IMR-90 (cell line): ENCODE measurements at regions not wholly inside any gene's neighbourhood (a gene's known extent, or its start where the extent isn't known, plus 50 kb on each side); places are given as distances from the start of the nearest gene placed in this dataset.

Experiments used
- ATAC-seq: fragments of 200-7000 bp; cut with Tn5 transposase; 2 replicates; pipeline ENCODE4 v1.9.1; 2020; ENCODE audit warnings: low read depth, mild to moderate bottlenecking, moderate library complexity
- BruUV-seq: library from RNA; stranded (reverse); fragments of 400-500 nt; replicated peaks from 2 replicates; lab custom pipeline; 2021; lab: Mats Ljungman, UMichigan
- CTCF ChIA-PET: fragments of 300-600 bp; formaldehyde crosslinking; extraction: SDS; loops from one replicate; lab custom pipeline; 2021; ENCODE audit warnings: antibody characterized with exemption; lab: Yijun Ruan, JAX
- POLR2A ChIA-PET: fragments of 300-600 bp; sonication (Branson Sonifier 250); formaldehyde crosslinking; loops from one replicate; lab custom pipeline; 2022; ENCODE audit warnings: antibody characterized with exemption; ENCODE audit not compliant: unreplicated experiment; lab: Charles Lee
- DNase-seq: peaks from one replicate; pipeline ENCODE4 v3.0.0; 2013
- H2AFZ ChIP-seq: replicated peaks from 2 replicates; pipeline ENCODE3; 2013; ENCODE audit warnings: low read length, mild to moderate bottlenecking; ENCODE audit not compliant: poor library complexity
- H2AK5ac ChIP-seq: 2 replicates; pipeline ENCODE4 v1.6.1; 2013; ENCODE audit warnings: low read depth, low read length, inconsistent platforms
- H2AK9ac ChIP-seq: replicated peaks from 2 replicates; pipeline ENCODE3; 2013; ENCODE audit warnings: mild to moderate bottlenecking, low read depth, low read length, moderate library complexity; ENCODE audit not compliant: poor library complexity
- H2BK120ac ChIP-seq: 2 replicates; pipeline ENCODE4 v1.6.1; 2013; ENCODE audit warnings: low read depth, low read length, inconsistent platforms
- H2BK15ac ChIP-seq: 3 replicates; pipeline ENCODE4 v1.6.1; 2013; ENCODE audit warnings: low read depth, low read length, inconsistent platforms
- H2BK20ac ChIP-seq: 2 replicates; pipeline ENCODE4 v1.6.1; 2013; ENCODE audit warnings: low read depth, mild to moderate bottlenecking, inconsistent platforms, low read length, moderate library complexity
- H2BK5ac ChIP-seq: 2 replicates; pipeline ENCODE4 v1.6.1; 2013; ENCODE audit warnings: mild to moderate bottlenecking, low read depth, low read length, inconsistent platforms; ENCODE audit not compliant: poor library complexity, severe bottlenecking
- H3K14ac ChIP-seq: replicated peaks from 2 replicates; pipeline ENCODE4 v1.6.1; 2013; ENCODE audit warnings: low read depth, low read length, inconsistent platforms
- H3K18ac ChIP-seq: 2 replicates; pipeline ENCODE4 v1.6.1; 2013; ENCODE audit warnings: low read depth, low read length, control low read depth
- H3K23ac ChIP-seq: 2 replicates; pipeline ENCODE4 v1.6.1; 2013; ENCODE audit warnings: low read depth, low read length, inconsistent platforms
- H3K27ac ChIP-seq: 2 replicates; pipeline ENCODE4 v1.5.1; 2013; ENCODE audit warnings: mild to moderate bottlenecking, control low read depth, low read length; ENCODE audit not compliant: insufficient read depth
- H3K27me3 ChIP-seq: 2 replicates; pipeline ENCODE4 v1.6.1; 2013; ENCODE audit warnings: low read length; ENCODE audit not compliant: control insufficient read depth, insufficient read depth
- H3K36me3 ChIP-seq: 2 replicates; pipeline ENCODE4 v1.6.1; 2013; ENCODE audit warnings: low read length, mixed read lengths; ENCODE audit not compliant: control insufficient read depth, insufficient read depth
- H3K4ac ChIP-seq: 2 replicates; pipeline ENCODE4 v1.6.1; 2013; ENCODE audit warnings: low read depth, low read length, inconsistent platforms
- H3K4me1 ChIP-seq: 2 replicates; pipeline ENCODE4 v1.6.1; 2013; ENCODE audit warnings: low read length, mixed read lengths; ENCODE audit not compliant: control insufficient read depth, insufficient read depth
- H3K4me2 ChIP-seq: 2 replicates; pipeline ENCODE4 v1.6.1; 2013; ENCODE audit warnings: low read depth, mild to moderate bottlenecking, control low read depth, low read length, moderate library complexity
- H3K4me3 ChIP-seq: 2 replicates; pipeline ENCODE4 v1.5.1; 2013; ENCODE audit warnings: low read depth, mild to moderate bottlenecking, control low read depth, low read length, moderate library complexity; ENCODE audit not compliant: insufficient read depth
- H3K56ac ChIP-seq: 2 replicates; pipeline ENCODE4 v1.6.1; 2013; ENCODE audit warnings: low read length, inconsistent platforms; ENCODE audit not compliant: insufficient read depth; ENCODE audit errors: extremely low read depth
- H3K79me1 ChIP-seq, 2 experiments: 2 replicates each; pipeline ENCODE4 v1.6.1; 2013; ENCODE audit warnings: low read length in 2 of 2, inconsistent platforms in 1 of 2, low read depth in 1 of 2
- H3K9ac ChIP-seq: 2 replicates; pipeline ENCODE4 v1.6.1; 2013; ENCODE audit warnings: low read depth, low read length, control low read depth
- H3K9me1 ChIP-seq: 2 replicates; pipeline ENCODE4 v1.6.1; 2013; ENCODE audit warnings: low read length, inconsistent platforms; ENCODE audit not compliant: insufficient read depth
- H3K9me3 ChIP-seq: 2 replicates; pipeline ENCODE4 v1.6.1; 2013; ENCODE audit warnings: low read length; ENCODE audit not compliant: control insufficient read depth, insufficient read depth
- H4K20me1 ChIP-seq: 2 replicates; pipeline ENCODE4 v1.6.1; 2013; ENCODE audit warnings: low read length, inconsistent platforms; ENCODE audit not compliant: insufficient read depth
- H4K5ac ChIP-seq: 2 replicates; pipeline ENCODE4 v1.6.1; 2013; ENCODE audit warnings: mild to moderate bottlenecking, low read depth, low read length, control low read depth
- H4K8ac ChIP-seq, 2 experiments: 2 replicates each; pipeline ENCODE4 v1.6.1; 2013; ENCODE audit warnings: low read depth in 2 of 2, low read length in 2 of 2, control low read depth in 1 of 2, inconsistent platforms in 1 of 2
- H4K91ac ChIP-seq: 2 replicates; pipeline ENCODE4 v1.6.1; 2013; ENCODE audit warnings: low read depth, low read length, inconsistent platforms; ENCODE audit not compliant: insufficient read depth
- BHLHE40 ChIP-seq: fragments of 150-350 bp; IDR thresholded peaks from 2 replicates; pipeline ENCODE4 v1.6.1; 2016; ENCODE audit warnings: mild to moderate bottlenecking, low read depth, low read length
- CEBPB ChIP-seq: IDR thresholded peaks from 2 replicates; pipeline ENCODE4 v1.6.1; 2012; ENCODE audit warnings: low read depth, low read length, improper control_type of control experiment
- CHD1 ChIP-seq: IDR thresholded peaks from 2 replicates; pipeline ENCODE4 v1.6.1; 2012; ENCODE audit warnings: low read depth, low read length, improper control_type of control experiment
- FOS ChIP-seq: fragments of 150-350 bp; IDR thresholded peaks from 2 replicates; pipeline ENCODE4 v1.6.1; 2016; ENCODE audit warnings: low read depth, low read length
- MAFK ChIP-seq: IDR thresholded peaks from 2 replicates; pipeline ENCODE4 v1.6.1; 2012; ENCODE audit warnings: low read depth, low read length, improper control_type of control experiment
- MAZ ChIP-seq: IDR thresholded peaks from 2 replicates; pipeline ENCODE4 v1.6.1; 2012; ENCODE audit warnings: low read depth, mild to moderate bottlenecking, low read length, improper control_type of control experiment, moderate library complexity, borderline replicate concordance
- MXI1 ChIP-seq: IDR thresholded peaks from 2 replicates; pipeline ENCODE4 v1.6.1; 2012; ENCODE audit warnings: low read depth, mild to moderate bottlenecking, low read length, moderate library complexity, borderline replicate concordance
- NFE2L2 ChIP-seq: fragments of 150-350 bp; IDR thresholded peaks from 2 replicates; pipeline ENCODE4 v1.6.1; 2016; ENCODE audit warnings: low read depth, mild to moderate bottlenecking, low read length
- POLR2A ChIP-seq: IDR thresholded peaks from 2 replicates; pipeline ENCODE4 v1.6.1; 2012; ENCODE audit warnings: mild to moderate bottlenecking, low read depth, low read length
- RAD21 ChIP-seq: IDR thresholded peaks from 2 replicates; pipeline ENCODE4 v1.6.1; 2012; ENCODE audit warnings: low read length, improper control_type of control experiment
- RCOR1 ChIP-seq: IDR thresholded peaks from 2 replicates; pipeline ENCODE4 v1.6.1; 2012; ENCODE audit warnings: mild to moderate bottlenecking, low read length, improper control_type of control experiment; ENCODE audit not compliant: insufficient replicate concordance
- RFX5 ChIP-seq: IDR thresholded peaks from 2 replicates; pipeline ENCODE4 v1.8.0; 2012; ENCODE audit warnings: low read depth, mild to moderate bottlenecking, low read length, moderate library complexity
- SMC3 ChIP-seq: fragments of 150-350 bp; IDR thresholded peaks from 2 replicates; pipeline ENCODE4 v1.6.1; 2016; ENCODE audit warnings: low read depth, mild to moderate bottlenecking, antibody characterized with exemption, low read length, moderate library complexity
- WGBS, 2 experiments: methylation state at CpG; one replicate each; pipeline versions ENCODE4 v1.1.5 to v1.1.7; 2013; ENCODE audit warnings: missing lambda C conversion rate in 2 of 2; ENCODE audit not compliant: insufficient read length in 1 of 2; ENCODE audit errors: extremely low coverage in 2 of 2; 5-methylcytosine and 5-hydroxymethylcytosine counted together
- dilution Hi-C: fragments of 300-500 bp; cut with HindIII; formaldehyde crosslinking; loops from one replicate; pipeline ENCODE4 v1.14.3; 2018; ENCODE audit warnings: low sequenced_read_pairs; ENCODE audit not compliant: unreplicated experiment
- in situ Hi-C: fragments of 300-500 bp; cut with MboI; formaldehyde crosslinking; loops from 3 replicates; pipeline ENCODE4 v1.14.3; 2019; ENCODE audit warnings: low sequenced_read_pairs, inconsistent platforms, mixed read lengths
- intact Hi-C: fragments of 100-400 bp; cut with micrococcal nuclease; formaldehyde crosslinking; loops from 2 replicates; pipeline ENCODE4 v1.10.0; 2022
- TF ChIP-seq, protein P1 (sequence below): fragments of 150-350 bp; IDR thresholded peaks from 2 replicates; pipeline ENCODE4 v1.6.1; 2017; ENCODE audit warnings: mild to moderate bottlenecking, antibody characterized with exemption, low read length, low read depth
- TF ChIP-seq, protein P2 (sequence below): conservative IDR thresholded peaks from 2 replicates; pipeline ENCODE4 v1.5.1; 2012; ENCODE audit warnings: mild to moderate bottlenecking, low read depth, low read length, improper control_type of control experiment
- TF ChIP-seq, protein P3 (sequence below): fragments of 150-350 bp; IDR thresholded peaks from 2 replicates; pipeline ENCODE4 v1.6.1; 2016; ENCODE audit warnings: low read depth, mild to moderate bottlenecking, low read length, moderate library complexity, borderline replicate concordance

DNA sequence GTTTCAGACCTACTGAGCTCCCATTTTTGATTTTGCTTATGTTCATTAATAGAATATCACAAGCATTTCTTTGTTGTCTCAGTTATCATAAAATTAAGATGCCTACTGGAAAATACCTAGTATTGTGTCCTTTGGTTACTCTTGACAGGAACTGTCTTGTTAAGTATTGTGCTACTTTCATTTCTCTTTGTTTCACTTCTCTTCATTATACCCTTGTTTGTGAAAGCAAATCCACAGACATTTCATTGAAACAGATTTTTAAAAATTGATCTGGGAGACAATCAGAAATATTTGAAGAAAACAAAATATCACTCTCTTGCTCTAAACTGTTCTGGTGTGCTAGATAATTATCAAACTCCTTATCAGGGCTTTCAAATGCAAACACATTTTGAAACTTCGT lies 290.5 kb upstream of the EYS start:
- no CpG with 5 or more reads among the region's 1 CpG for WGBS, 2 experiments
- intact Hi-C loops, result loop anchor here (5.0 kb wide), 1 partner anchor 565 kb away; no protein-coding TSS in a partner anchor

More for the DNA sequence above, 290.5 kb upstream of the EYS start:
- TF ChIP-seq NFE2L2, result no peak
- TF ChIP-seq, protein P1, sequence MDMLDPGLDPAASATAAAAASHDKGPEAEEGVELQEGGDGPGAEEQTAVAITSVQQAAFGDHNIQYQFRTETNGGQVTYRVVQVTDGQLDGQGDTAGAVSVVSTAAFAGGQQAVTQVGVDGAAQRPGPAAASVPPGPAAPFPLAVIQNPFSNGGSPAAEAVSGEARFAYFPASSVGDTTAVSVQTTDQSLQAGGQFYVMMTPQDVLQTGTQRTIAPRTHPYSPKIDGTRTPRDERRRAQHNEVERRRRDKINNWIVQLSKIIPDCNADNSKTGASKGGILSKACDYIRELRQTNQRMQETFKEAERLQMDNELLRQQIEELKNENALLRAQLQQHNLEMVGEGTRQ, result no peak
- TF ChIP-seq MAFK, result no peak
- no peak for TF ChIP-seq MAZ
- no peak for TF ChIP-seq MXI1
- TF ChIP-seq, protein P2, sequence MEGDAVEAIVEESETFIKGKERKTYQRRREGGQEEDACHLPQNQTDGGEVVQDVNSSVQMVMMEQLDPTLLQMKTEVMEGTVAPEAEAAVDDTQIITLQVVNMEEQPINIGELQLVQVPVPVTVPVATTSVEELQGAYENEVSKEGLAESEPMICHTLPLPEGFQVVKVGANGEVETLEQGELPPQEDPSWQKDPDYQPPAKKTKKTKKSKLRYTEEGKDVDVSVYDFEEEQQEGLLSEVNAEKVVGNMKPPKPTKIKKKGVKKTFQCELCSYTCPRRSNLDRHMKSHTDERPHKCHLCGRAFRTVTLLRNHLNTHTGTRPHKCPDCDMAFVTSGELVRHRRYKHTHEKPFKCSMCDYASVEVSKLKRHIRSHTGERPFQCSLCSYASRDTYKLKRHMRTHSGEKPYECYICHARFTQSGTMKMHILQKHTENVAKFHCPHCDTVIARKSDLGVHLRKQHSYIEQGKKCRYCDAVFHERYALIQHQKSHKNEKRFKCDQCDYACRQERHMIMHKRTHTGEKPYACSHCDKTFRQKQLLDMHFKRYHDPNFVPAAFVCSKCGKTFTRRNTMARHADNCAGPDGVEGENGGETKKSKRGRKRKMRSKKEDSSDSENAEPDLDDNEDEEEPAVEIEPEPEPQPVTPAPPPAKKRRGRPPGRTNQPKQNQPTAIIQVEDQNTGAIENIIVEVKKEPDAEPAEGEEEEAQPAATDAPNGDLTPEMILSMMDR, result no peak
- TF ChIP-seq RCOR1, result no peak
- no peak for TF ChIP-seq FOS
- no peak for TF ChIP-seq BHLHE40
- TF ChIP-seq RFX5, result no peak
- no peak for TF ChIP-seq POLR2A
- TF ChIP-seq CHD1, result no peak
- TF ChIP-seq CEBPB, result no peak
- no peak for TF ChIP-seq RAD21
- TF ChIP-seq SMC3, result no peak
- TF ChIP-seq, protein P3, sequence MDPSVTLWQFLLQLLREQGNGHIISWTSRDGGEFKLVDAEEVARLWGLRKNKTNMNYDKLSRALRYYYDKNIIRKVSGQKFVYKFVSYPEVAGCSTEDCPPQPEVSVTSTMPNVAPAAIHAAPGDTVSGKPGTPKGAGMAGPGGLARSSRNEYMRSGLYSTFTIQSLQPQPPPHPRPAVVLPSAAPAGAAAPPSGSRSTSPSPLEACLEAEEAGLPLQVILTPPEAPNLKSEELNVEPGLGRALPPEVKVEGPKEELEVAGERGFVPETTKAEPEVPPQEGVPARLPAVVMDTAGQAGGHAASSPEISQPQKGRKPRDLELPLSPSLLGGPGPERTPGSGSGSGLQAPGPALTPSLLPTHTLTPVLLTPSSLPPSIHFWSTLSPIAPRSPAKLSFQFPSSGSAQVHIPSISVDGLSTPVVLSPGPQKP, result no peak
- no peak overlapping the region for H3K27ac ChIP-seq
- BruUV-seq, result no TSS peak
- dilution Hi-C loops (no loop called here), in situ Hi-C loops (no loop called here)
- H3K4me1 ChIP-seq, result no peaks in the 10 kb centered on the region
- H3K4me3 ChIP-seq, result no peak overlapping the region
- H3K14ac ChIP-seq, result no peak overlapping the region
- no peaks in the 10 kb centered on the region for H3K27me3 ChIP-seq
- no peak overlapping the region for H3K9ac ChIP-seq
- no peaks in the 10 kb centered on the region for H3K79me1 ChIP-seq
- no peak overlapping the region for H2BK5ac ChIP-seq
- no peak overlapping the region for H3K4me2 ChIP-seq
- no peak overlapping the region for H4K8ac ChIP-seq
- H2AFZ ChIP-seq, result no peak overlapping the region
- no peak overlapping the region for H2AK9ac ChIP-seq
- no peak overlapping the region for H3K4ac ChIP-seq
- ChIA-PET CTCF (no interaction called here), POLR2A (no interaction called here)
- H4K91ac ChIP-seq, result no peak overlapping the region
- ATAC-seq (no peak), DNase-seq (no peak)
- no peak overlapping the region for H2BK15ac ChIP-seq
- peaks cover 7% of the 10 kb centered on the region; the same call in 1 of the 2 replicates for H3K9me3 ChIP-seq
- no peaks in the 10 kb centered on the region for H3K9me1 ChIP-seq
- no peak overlapping the region for H2AK5ac ChIP-seq
- no peak overlapping the region for H3K23ac ChIP-seq
- no peaks in the 10 kb centered on the region for H4K20me1 ChIP-seq
- no peak overlapping the region for H3K18ac ChIP-seq
- no peak overlapping the region for H3K56ac ChIP-seq
- H2BK20ac ChIP-seq, result no peak overlapping the region
- no peak overlapping the region for H2BK120ac ChIP-seq
- no peak overlapping the region for H4K5ac ChIP-seq
- H3K36me3 ChIP-seq, result no peaks in the 10 kb centered on the region
